NOMO-1 treated with dmso at 0.1 percent for 144 hours (cell line): ENCODE measurements at regions not wholly inside any gene's neighbourhood (a gene's known extent, or its start where the extent isn't known, plus 50 kb on each side); places are given as distances from the start of the nearest gene placed in this dataset.
A peak's percentile ranks its signal among the peaks of the same experiment; 100 is the strongest.
"Not testable (repeated sequence)": the region's sequence is repeated elsewhere in the genome, so short reads cannot be mapped to it uniquely, and the experiment has no call there.

Experiments used
- DNase-seq: peaks from one replicate; lab custom pipeline; 2025; ENCODE audit not compliant: unreplicated experiment; lab: John Stamatoyannopoulos, UW

DNA sequence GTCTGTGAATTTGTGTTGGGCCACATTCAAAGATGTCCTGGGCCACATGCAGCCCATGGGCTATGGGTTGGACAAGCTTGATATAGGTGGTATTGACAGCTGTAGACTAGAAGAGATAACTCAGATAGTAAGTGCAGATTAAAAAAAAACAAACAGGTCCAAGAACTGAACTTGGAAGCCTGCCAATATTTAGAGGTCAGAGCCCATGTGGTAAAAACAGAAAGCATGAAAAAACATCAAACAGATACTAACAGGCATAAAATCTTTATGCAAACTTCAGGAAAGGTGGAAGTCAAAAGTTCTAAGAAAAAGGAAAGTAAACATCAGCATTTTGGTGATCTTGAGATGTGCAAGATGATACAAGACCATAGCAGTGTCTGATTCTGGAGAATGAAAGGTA lies 155.1 kb upstream of the NR4A3 start:
- DNase-seq, result no peak

DNA sequence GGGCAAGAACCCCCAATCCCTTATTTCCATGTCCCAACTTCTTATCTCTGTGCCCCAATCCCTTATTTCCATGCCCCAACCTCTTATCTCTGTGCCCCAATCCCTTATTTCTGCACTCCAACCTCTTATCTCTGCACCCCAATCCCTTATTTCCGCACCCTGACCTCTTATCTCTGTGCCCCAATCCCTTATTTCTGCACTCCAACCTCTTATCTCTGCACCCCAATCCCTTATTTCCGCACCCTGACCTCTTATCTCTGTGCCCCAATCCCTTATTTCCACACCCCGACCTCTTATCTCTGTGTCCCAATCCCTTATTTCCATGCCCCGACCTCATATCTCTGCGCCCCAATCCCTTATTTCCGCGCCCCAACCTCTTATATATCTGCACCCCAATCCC lies 150.8 kb upstream of the NR4A3 start:
- not testable (repeated sequence) for DNase-seq

DNA sequence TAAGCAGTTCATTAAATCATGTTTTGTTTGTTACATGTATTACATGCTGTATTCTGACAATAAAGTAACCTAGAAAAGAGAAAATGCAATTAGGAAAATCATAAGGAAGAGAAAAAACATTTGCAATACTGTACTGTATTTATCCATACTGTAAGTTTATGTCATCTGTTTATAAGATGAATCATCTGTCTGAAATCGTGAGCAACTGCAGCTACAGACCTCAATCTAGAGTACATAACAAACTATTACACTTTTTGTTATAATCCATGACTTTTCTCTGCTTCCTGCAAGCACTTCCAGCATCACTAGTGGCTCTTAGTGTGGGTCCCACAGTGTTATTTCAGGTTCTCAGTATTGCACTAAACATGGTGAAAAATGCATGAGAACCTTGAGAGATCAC lies 144.4 kb upstream of the NR4A3 start:
- no peak for DNase-seq

DNA sequence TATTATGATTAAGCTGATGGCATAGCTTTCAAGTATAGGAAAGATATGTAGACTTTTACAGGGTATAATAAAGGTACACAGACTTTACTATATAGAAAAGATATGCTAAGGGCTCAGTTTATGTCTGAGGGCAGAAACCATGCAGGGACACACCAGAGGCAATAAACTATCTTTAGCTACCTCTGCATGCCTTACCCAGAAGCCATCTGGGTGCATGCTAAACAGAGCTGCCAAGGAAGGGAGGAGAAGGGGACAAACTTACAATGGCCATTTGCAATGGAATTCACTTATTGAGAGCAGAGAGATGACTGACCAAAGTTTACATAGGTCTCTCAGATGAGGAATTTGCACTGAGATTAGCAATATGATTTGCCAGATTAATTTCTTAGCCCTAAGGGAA lies 143.1 kb upstream of the NR4A3 start:
- no peak for DNase-seq

DNA sequence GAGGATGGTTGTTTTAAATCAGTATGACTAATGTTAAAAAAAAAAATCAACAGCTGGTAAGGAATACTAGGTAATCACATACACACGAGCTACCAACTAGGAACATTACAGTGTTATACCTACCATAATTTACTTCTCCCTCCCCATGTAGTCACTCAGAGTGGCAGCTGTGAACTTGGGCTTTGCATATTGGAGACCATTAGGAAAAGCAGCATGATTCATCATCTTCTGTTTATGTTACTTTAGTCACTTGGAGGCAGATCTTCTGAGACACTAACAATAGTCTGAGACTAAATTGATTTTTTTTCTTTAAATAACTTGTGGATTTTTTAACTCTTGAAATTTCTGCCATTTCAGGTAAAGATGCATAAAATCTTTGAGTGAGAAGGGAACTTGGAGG lies 141.5 kb upstream of the NR4A3 start:
- DNase-seq, result no peak

DNA sequence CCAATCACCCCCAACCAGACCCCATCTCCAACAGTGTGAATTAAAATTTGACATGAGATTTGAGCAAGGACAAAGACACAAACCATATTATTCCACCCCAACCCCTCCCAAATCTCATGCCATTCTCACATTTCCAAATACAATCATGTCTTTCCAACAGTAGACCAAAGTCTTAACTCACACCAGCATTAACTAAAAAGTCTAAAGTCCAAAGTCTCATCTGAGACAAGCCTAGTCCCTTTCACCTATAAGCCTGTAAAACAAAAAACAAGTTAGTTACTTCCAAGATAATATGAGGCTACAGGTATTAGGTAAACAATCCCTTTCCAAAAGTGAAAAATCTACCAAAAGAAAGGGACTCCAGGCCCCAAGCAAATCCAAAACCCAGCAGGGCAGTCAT lies 140.6 kb upstream of the NR4A3 start:
- DNase-seq, result no peak

DNA sequence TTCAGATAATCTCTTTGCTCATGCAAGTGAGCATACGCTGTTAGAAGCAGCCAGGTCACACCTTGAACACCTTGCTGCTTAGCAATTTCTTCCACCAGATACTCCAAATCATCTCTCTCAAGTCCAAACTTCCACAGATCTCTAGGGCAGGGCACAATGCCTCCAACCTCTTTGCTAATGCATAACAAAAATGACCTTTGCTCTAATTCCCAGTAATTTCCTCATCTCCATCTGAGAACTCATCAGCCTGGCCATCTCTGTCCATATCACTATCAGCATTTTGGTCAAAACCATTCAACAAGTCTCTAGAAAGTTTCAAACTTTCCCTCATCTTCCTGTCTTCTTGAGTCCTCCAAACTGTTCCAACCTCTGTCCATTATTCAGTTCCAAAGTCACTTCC lies 139.3 kb upstream of the NR4A3 start:
- no peak for DNase-seq

DNA sequence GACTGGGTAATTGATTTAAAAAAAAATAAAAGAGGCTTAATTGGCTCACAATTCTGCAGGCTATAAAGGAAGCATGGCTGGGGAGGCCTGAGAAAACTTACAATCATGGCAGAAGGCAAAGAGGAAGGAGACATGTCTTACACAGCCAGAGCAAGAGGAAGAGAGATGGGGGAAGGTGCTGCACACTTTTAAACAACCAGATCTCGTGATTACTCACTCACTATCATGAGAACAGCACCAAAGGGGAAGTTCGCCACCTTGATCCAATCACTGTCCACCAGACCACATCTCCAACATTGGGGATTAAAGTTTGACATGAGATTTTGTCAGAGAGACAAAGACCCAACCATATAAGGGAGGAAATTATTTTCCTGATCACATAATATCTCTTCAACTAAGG lies 138.8 kb upstream of the NR4A3 start:
- peak; percentile 44 for DNase-seq

DNA sequence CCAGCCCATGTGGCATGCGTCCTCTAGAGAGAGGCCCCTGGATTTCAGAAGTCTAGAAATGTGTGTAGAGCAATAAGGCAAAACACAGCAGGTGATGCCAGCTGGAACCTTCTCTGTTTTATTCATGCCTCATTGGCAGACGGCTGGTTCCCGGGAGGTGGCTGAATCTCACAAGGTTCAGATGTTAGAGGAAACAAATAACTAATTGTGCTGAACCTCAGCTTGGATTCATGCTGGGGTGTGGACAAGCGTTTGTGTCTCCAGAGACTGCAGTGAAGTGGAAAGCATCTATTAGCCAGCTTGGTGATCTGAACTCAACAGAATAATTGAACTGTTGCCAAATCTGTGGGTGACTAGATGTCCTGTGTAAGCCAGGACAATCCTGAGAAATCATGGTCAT lies 131.1 kb upstream of the NR4A3 start:
- DNase-seq, result no peak

DNA sequence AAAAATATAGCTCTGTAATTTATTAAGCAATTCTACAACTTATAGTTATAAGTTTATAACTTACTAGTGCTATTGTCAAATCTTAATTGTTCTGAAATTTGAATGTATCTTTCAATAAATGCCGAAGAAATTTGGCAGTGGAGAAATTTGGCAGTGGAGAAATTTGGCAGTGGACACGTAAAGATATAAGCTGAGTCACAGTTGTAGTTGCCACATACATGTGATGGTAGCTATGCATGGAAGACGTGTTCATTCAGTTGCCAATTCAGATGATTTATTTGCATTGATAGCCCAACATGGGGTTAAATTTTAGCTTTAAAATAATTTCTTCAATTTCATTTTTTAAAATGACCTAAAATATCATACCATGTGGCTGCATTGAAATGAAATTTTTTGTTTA lies 127.8 kb upstream of the NR4A3 start:
- DNase-seq, result no peak

DNA sequence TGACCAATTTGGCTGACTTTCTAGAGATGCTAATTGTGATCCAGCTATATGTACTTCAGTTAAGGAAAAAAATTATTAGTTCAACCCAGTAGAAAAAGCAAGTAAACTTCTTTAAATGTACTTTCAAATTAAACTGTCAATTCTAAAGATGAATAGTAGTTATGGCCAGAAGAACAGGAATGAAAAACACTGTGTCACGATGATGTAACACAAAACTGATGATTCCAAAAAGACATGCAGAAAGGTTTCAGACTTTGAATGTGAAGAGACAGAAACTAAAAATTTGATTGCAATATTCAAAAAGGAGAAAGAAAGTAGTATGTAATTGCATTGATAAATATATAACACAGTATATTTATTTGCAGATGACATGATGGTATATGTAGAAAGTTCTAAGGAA lies 127.3 kb upstream of the NR4A3 start:
- no peak for DNase-seq

DNA sequence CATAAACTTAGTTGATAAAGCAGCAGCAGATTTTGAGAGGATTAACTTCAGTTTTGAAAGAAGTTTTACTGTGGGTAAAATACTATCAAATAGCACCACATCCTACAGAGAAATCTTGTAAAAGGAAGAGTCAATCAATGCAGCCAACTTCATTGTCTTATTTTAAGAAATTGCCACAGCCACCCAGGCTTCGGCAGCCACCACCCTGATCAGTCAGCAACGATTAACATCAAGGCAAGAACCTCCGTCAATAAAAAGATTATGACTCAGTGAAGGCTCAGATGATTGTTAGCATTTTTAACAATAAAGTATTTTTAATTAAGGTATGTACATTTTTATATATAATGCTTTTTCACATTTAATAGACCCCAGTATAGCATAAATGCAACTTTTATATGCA lies 122.3 kb upstream of the NR4A3 start:
- DNase-seq, result no peak

DNA sequence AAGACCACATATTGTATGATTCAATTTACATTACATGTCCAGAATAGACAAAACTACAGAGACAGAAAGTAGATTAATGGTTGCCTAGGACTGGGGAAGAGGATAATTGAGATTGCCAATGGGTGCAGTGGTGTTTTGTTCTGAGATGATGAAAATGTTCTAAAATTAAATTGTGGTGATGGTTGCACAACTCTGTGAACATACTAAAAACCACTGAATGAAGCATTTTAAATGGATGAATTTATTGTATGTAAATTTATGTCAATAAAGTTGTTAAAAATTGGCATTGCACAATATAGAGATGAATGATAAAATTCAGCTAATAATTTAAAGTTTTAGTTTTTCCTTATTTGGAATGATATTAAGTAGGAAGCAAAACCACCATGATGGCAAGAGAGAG lies 109.5 kb upstream of the NR4A3 start:
- DNase-seq, result peak; percentile 47

DNA sequence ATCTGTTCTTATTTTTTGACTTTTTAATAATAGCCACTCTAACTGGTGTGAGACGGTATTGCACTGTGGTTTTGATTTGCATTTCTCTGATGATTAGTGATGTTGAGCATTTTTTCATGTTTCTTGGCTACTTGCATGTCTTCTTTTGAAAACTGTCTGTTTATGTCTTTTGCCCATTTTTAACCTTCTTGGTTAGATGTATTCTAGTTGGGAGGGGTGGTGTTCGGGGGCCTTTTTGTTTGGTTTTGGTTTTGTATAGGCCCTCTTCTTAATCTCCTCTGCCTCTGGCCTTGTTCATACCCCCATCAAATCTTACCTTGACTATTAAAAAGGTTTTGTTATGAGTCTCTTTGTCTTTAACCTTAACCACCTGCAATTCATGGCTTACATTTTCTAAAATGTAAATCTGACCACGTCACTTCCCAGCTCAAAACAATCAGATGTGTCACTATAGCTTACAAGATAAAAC lies 107.8 kb upstream of the NR4A3 start:
- no peak for DNase-seq

DNA sequence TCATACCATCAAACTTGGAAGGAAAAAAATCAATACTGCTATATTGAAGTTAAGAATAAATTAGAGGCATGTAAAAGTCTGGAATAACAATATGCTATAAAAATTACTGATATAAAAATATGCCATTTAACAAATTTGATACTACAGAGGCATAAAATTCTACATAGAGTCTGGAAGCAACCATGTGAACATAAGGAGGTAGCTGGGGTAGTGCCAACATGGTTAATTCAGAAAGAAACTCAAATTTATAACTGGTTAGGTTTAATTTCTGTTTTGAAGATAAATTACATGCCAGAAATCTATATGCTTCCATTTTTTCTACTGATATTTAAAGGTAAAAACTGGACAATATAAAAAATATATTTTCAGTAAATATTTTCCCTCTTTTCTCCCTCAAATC lies 103.1 kb upstream of the NR4A3 start:
- DNase-seq, result no peak

DNA sequence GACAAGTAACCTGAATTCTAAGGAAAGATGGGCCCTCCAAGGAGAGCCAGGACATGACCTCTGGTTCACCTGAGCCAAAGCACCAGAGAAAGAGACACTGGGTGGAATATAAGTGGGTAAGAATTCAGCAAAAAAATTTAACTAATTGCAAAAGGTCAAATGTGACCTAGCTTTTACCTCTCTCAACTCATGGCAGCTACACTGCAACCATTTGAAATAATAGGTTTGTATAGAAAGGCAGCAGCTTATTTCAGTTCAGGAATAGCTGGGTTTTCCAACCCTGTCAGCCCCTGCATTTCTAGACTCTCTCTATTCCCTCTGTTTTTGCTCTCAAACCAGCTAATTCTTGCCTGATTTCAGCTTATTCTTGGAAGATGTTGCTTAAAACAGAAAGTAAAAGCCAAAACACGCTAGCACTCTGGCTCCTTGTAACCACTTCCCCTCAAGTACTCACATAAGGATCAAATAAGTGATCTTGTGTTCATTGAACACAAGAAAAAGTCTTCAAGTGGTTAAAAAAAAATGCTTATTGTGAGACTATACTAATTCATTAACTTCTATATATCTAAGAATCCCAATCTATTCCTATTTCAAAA lies 101.1 kb upstream of the NR4A3 start:
- DNase-seq, result peak; percentile 27

DNA sequence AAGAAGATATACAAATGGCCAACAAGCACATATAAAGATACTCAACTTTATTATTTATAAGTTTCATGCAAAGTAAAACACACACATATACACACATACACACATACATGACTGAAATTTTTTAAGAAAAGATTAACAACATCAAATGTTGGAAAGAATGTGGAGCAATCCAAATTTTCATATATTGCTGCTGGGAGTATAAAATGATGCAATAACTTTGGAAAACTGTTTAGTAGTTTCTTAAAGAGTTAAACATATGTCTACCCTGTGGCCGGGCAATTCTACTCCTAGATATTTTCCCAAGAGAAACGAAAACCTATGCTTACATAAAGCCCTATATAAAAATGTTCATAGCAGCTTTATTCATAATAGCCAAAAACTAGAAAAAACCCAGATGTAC lies 99.8 kb upstream of the NR4A3 start:
- DNase-seq, result no peak

DNA sequence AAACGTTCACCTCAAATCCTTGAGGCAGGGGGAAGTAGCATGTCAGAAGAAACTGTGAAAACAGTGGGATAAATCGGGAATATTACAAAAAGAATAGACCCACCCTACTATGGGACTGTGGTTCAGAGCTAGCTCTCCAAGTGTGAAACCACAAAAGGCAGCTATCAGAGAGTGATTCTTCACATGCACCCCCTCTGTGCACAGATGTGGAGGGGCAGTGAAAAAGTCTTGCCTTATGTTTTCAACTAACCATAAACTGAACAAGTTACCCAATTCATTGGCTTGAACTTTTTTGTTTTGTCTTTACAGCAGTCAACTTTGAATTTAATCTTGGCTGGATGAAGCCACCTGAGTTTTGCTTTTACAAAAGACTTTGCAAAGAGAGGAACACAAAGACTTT lies 98.8 kb upstream of the NR4A3 start:
- no peak for DNase-seq

DNA sequence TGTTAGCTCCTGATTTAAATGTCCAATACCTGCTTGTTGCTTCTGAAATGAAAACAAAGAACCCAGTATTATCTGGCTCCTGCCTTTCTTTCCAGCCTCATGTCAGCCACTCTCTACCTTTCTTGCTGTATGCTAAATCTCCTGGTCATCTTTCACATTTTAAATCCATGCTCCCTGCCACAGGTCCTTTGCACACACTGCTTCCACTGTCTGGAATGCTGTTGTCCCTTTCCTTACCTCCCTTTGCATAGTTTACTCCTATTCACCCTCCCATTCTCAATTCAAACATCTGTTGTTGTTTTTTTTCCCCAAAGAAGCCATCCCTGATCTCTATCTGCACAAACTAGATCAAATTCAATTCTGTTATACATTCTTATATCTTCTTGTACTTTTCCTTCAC lies 97.0 kb upstream of the NR4A3 start:
- DNase-seq, result no peak

DNA sequence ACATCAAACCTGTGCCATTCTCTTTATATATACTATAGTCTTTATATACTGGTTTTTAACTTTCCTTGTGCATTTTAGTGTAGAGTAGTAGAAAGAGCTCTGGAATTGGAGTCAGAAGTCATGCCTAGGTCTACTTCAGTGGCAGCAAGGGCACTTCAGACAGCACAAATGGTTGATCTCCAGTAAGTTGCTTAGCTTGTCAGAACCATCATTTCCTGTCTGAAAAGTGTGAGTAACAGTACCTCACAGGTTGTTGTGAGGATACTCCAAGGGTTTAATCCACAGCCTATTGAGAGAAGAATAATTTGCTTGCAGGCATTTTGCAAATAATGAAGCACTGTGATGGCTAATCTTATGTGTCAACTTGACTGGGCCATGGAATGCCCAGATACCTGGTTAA lies 95.8 kb upstream of the NR4A3 start:
- DNase-seq, result no peak

DNA sequence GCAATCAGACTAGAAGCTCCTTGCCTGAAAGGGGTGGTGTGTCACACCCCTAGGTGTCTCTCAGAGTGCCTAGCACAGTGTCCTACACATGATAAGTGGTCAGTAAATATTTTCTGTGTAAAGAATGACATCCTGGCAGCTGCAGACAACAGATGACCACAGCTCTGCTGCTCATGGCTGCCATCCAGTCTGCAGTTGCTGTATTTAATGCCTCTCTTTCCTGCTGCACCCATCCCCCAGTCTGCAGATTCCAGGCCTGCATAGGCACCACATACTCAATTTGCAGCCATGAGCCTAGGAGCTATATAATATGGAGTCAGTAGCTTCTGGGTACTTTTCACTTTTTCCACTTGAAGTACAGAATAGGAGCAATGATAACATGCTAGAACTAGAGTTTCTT lies 94.9 kb upstream of the NR4A3 start:
- DNase-seq, result no peak

DNA sequence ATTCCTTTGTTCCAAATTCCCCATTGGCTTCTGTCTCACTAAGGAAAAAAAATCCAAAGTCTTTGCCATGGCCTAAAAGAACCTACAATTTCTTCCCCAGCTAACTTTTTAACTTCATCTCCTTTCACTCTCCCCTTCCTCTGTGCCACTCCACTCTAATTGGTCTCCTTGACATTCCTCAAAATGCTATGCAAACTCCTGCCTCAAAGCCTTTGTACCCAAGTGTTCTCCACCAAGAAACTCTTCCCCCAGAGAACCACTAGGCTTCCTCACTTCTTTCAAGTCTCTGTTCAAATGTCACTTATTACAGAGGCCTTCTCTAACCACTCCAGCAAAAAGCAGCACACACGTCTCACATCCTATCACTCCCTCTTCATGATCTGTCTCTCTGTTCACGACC lies 91.6 kb upstream of the NR4A3 start:
- no peak for DNase-seq

DNA sequence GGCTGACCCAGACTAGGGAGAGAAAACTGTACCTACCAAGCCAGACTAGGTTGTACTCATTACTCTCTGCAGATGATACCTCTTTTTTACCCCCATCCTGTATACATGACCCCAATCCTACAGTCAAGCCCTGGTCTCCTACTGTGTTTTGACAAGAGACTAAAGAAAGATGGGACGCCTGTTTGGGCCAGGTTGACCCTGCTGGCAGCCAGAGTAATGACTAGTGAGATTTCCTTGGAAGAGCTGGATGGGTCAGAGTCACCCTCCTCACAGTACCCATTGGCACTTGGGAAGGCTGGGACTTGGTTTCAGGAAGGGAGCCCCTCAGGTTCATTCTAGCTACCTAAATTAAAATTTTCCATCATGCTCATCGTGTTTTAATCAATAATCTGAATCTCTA lies 89.7 kb upstream of the NR4A3 start:
- DNase-seq, result no peak

DNA sequence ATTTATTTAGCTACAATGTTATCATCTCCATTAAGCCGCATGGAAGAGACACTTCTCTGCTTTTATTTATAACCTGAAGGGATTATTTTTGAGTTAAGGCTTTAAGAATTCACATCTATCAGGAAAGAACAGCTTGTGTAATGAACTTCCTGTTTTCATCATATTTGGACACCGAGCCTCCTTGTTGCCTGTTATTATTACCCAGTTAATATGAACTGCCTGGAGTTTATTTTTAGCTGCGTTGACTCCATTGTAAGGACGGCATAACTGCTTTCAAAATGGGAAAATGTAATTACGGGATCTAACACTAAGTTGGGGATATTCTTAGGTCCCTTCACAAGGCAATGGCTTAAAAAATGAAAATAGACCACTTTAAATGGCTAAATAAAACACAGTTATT lies 89.0 kb upstream of the NR4A3 start:
- DNase-seq, result peak; percentile 48
